ENCODE measurements at regions not wholly inside any gene's neighbourhood (a gene's known extent, or its start where the extent isn't known, plus 50 kb on each side); places are given as distances from the start of the nearest gene placed in this dataset.

GRCh38 chr10:128915630-128916029 lies 551.4 kb upstream of the MGMT start:
- Histone ChIP-seq H3K4me2 (ENCODE audit: low read length) (no peak overlapping the region), H3K4me1 (ENCODE audit: insufficient read depth, low read length, severe bottlenecking) (no peaks in the 10 kb centered on the region), H3K36me3 (ENCODE audit: insufficient read depth, low read length) (no peaks in the 10 kb centered on the region), H3K27ac (ENCODE audit: low read depth, low read length, poor library complexity, severe bottlenecking) (no peak overlapping the region), H3K9me3 (ENCODE audit: low read length) (no peaks in the 10 kb centered on the region), H3K4me3 (ENCODE audit: low read depth, low read length, poor library complexity, severe bottlenecking) (no peak overlapping the region), H3K79me2 (ENCODE audit: insufficient read depth, low read length) (no peaks in the 10 kb centered on the region), H3K9ac (ENCODE audit: low read length) (no peak overlapping the region), H3K27me3 (ENCODE audit: insufficient read depth, low read length) (no peaks in the 10 kb centered on the region), H4K20me1 (ENCODE audit: insufficient read depth, low read length) (no peaks in the 10 kb centered on the region), H2AFZ (ENCODE audit: low read length) (no peak overlapping the region), H3K9me2 (ENCODE audit: low read depth, low read length) (no peaks in the 10 kb centered on the region), H3F3A (ENCODE audit: insufficient read depth, low read length) (no peaks in the 10 kb centered on the region)
- no peak for TF ChIP-seq EZH2 (IDR thresholded peaks at IDR 0.05; ENCODE audit: borderline replicate concordance, low read length)
- TF ChIP-seq, protein P1, sequence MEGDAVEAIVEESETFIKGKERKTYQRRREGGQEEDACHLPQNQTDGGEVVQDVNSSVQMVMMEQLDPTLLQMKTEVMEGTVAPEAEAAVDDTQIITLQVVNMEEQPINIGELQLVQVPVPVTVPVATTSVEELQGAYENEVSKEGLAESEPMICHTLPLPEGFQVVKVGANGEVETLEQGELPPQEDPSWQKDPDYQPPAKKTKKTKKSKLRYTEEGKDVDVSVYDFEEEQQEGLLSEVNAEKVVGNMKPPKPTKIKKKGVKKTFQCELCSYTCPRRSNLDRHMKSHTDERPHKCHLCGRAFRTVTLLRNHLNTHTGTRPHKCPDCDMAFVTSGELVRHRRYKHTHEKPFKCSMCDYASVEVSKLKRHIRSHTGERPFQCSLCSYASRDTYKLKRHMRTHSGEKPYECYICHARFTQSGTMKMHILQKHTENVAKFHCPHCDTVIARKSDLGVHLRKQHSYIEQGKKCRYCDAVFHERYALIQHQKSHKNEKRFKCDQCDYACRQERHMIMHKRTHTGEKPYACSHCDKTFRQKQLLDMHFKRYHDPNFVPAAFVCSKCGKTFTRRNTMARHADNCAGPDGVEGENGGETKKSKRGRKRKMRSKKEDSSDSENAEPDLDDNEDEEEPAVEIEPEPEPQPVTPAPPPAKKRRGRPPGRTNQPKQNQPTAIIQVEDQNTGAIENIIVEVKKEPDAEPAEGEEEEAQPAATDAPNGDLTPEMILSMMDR (IDR thresholded peaks at IDR 0.05; ENCODE audit: low read length), result no peak

- no peaks in the 10 kb centered on the region for H3K9me3 ChIP-seq (ENCODE audit: low read length)
- no peak overlapping the region for H2AFZ ChIP-seq (ENCODE audit: low read length)
- H3K4me2 ChIP-seq (ENCODE audit: low read length), result no peak overlapping the region
- H3K27me3 ChIP-seq (ENCODE audit: insufficient read depth, low read length), result no peaks in the 10 kb centered on the region
- H3K9me2 ChIP-seq (ENCODE audit: low read depth, low read length), result no peaks in the 10 kb centered on the region
- no peaks in the 10 kb centered on the region for H3K79me2 ChIP-seq (ENCODE audit: insufficient read depth, low read length)
- H3K36me3 ChIP-seq (ENCODE audit: insufficient read depth, low read length), result no peaks in the 10 kb centered on the region
- no peak overlapping the region for H3K9ac ChIP-seq (ENCODE audit: low read length)
- H3K4me3 ChIP-seq (ENCODE audit: low read depth, low read length, poor library complexity, severe bottlenecking), result no peak overlapping the region
- H3F3A ChIP-seq (ENCODE audit: insufficient read depth, low read length), result no peaks in the 10 kb centered on the region
- H4K20me1 ChIP-seq (ENCODE audit: insufficient read depth, low read length), result no peaks in the 10 kb centered on the region
- TF ChIP-seq EZH2 (IDR thresholded peaks at IDR 0.05; ENCODE audit: borderline replicate concordance, low read length), result no peak
- TF ChIP-seq, protein P1 (IDR thresholded peaks at IDR 0.05; ENCODE audit: low read length), result no peak
- H3K27ac ChIP-seq (ENCODE audit: low read depth, low read length, poor library complexity, severe bottlenecking), result no peak overlapping the region
- no peaks in the 10 kb centered on the region for H3K4me1 ChIP-seq (ENCODE audit: insufficient read depth, low read length, severe bottlenecking)
These were observed 550.7 kb upstream of the MGMT start for GRCh38 chr10:128916383-128916782.

GRCh38 chr10:128921389-128922022 lies 545.5 kb upstream of the MGMT start:
- H3K9ac ChIP-seq (ENCODE audit: low read length), result no peak overlapping the region
- H3K9me2 ChIP-seq (ENCODE audit: low read depth, low read length), result no peaks in the 10 kb centered on the region
- no peaks in the 10 kb centered on the region for H3K36me3 ChIP-seq (ENCODE audit: insufficient read depth, low read length)
- no peaks in the 10 kb centered on the region for H4K20me1 ChIP-seq (ENCODE audit: insufficient read depth, low read length)
- no peaks in the 10 kb centered on the region for H3F3A ChIP-seq (ENCODE audit: insufficient read depth, low read length)
- H3K27ac ChIP-seq (ENCODE audit: low read depth, low read length, poor library complexity, severe bottlenecking), result no peak overlapping the region
- no peak overlapping the region for H3K4me2 ChIP-seq (ENCODE audit: low read length)
- no peaks in the 10 kb centered on the region for H3K9me3 ChIP-seq (ENCODE audit: low read length)
- no peaks in the 10 kb centered on the region for H3K27me3 ChIP-seq (ENCODE audit: insufficient read depth, low read length)
- no peak overlapping the region for H3K4me3 ChIP-seq (ENCODE audit: low read depth, low read length, poor library complexity, severe bottlenecking)
- no peaks in the 10 kb centered on the region for H3K79me2 ChIP-seq (ENCODE audit: insufficient read depth, low read length)
- TF ChIP-seq EZH2 (IDR thresholded peaks at IDR 0.05; ENCODE audit: borderline replicate concordance, low read length), result no peak
- TF ChIP-seq, protein P1 (IDR thresholded peaks at IDR 0.05; ENCODE audit: low read length), result no peak
- H2AFZ ChIP-seq (ENCODE audit: low read length), result no peak overlapping the region
- no peaks in the 10 kb centered on the region for H3K4me1 ChIP-seq (ENCODE audit: insufficient read depth, low read length, severe bottlenecking)
